B cell (primary cell): ENCODE measurements at regions not wholly inside any gene's neighbourhood (a gene's known extent, or its start where the extent isn't known, plus 50 kb on each side); places are given as distances from the start of the nearest gene placed in this dataset.

Experiments used
- ATAC-seq: fragments of 200-7000 bp; cut with Tn5 transposase; one replicate; pipeline ENCODE4 v1.10.0; 2021; ENCODE audit warnings: low read depth, mild to moderate bottlenecking, moderate number of reproducible peaks, moderate library complexity
- CTCF ChIA-PET: fragments of 350-600 bp; sonication (Branson Sonifier 250); formaldehyde crosslinking; loops from one replicate; lab custom pipeline; 2021; ENCODE audit warnings: antibody characterized with exemption, inconsistent platforms; lab: Charles Lee
- POLR2A ChIA-PET: fragments of 350-600 bp; sonication (Branson Sonifier 250); formaldehyde crosslinking; loops from one replicate; lab custom pipeline; 2021; ENCODE audit warnings: antibody characterized with exemption; lab: Charles Lee
- DNase-seq: peaks from one replicate; pipeline ENCODE4 v3.0.0; 2013
- H2AFZ ChIP-seq: 2 replicates; pipeline ENCODE4 v1.6.1; 2012; ENCODE audit warnings: mild to moderate bottlenecking, low read depth, low read length; ENCODE audit not compliant: insufficient read depth, poor library complexity, severe bottlenecking
- H3K27ac ChIP-seq, 2 donors: 1 replicate in 1 of 2; 2 replicates in 1 of 2; pipeline ENCODE4 v1.5.1; 2012 to 2013; ENCODE audit warnings: low read length in 2 of 2, mild to moderate bottlenecking in 2 of 2, moderate library complexity in 1 of 2
- H3K27me3 ChIP-seq, 4 experiments: fragments of 200-600 bp in 1 of 4; sonication (generic) in 1 of 4; replicated peaks in 1 of 4; 1 replicate in 2 of 4; 2 replicates in 2 of 4; pipeline versions ENCODE4 v1.6.1 to v1.7.0; 2013 to 2016; ENCODE audit warnings: low read length in 3 of 4, mild to moderate bottlenecking in 2 of 4, mixed read lengths in 1 of 4, moderate library complexity in 1 of 4; ENCODE audit not compliant: insufficient read depth in 4 of 4, control insufficient read depth in 3 of 4; ENCODE audit errors: control extremely low read depth in 1 of 4
- H3K36me3 ChIP-seq, 2 experiments: replicated peaks in 1 of 2; 1 replicate in 1 of 2; 2 replicates in 1 of 2; pipeline versions ENCODE4 v1.6.1 to v1.7.1; 2013; ENCODE audit warnings: low read length in 1 of 2; ENCODE audit not compliant: insufficient read depth in 2 of 2, control insufficient read depth in 1 of 2; ENCODE audit errors: control extremely low read depth in 1 of 2, extremely low read depth in 1 of 2
- H3K4me1 ChIP-seq, 2 donors: fragments of 200-600 bp in 1 of 2; sonication (generic) in 1 of 2; 1 replicate in 1 of 2; 2 replicates in 1 of 2; pipeline versions ENCODE4 v1.5.1 to v1.6.1; 2013 to 2017; ENCODE audit warnings: low read length in 2 of 2; ENCODE audit not compliant: control insufficient read depth in 2 of 2, insufficient read depth in 2 of 2
- H3K4me2 ChIP-seq: replicated peaks from 2 replicates; pipeline ENCODE3; 2012; ENCODE audit warnings: mild to moderate bottlenecking, low read depth, low read length; ENCODE audit not compliant: poor library complexity, severe bottlenecking
- H3K4me3 ChIP-seq, 5 experiments: fragments of 200-600 bp in 1 of 5; sonication (generic) in 1 of 5; 1 replicate in 3 of 5; 2 replicates in 2 of 5; pipeline versions ENCODE4 v1.5.1 to v1.7.0; 2011 to 2016; ENCODE audit warnings: low read length in 4 of 5, mild to moderate bottlenecking in 4 of 5, low read depth in 2 of 5, control low read depth in 1 of 5, moderate library complexity in 1 of 5; ENCODE audit not compliant: insufficient read depth in 1 of 5; ENCODE audit errors: control extremely low read depth in 1 of 5, extremely low read depth in 1 of 5
- H3K79me2 ChIP-seq: fragments of 200-600 bp; sonication (generic); one replicate; pipeline ENCODE4 v1.6.0; 2016; ENCODE audit warnings: low read length; ENCODE audit not compliant: control insufficient read depth, insufficient read depth
- H3K9ac ChIP-seq: fragments of 200-600 bp; sonication (generic); 2 replicates; pipeline ENCODE4 v1.6.1; 2017; ENCODE audit warnings: mild to moderate bottlenecking, low read length, moderate library complexity
- H3K9me3 ChIP-seq, 3 donors: one replicate each; pipeline versions ENCODE4 v1.6.1 to v1.7.1; 2013; ENCODE audit warnings: low read length in 2 of 3; ENCODE audit not compliant: control insufficient read depth in 2 of 3, insufficient read depth in 1 of 3; ENCODE audit errors: control extremely low read depth in 1 of 3
- H4K20me1 ChIP-seq: 2 replicates; pipeline ENCODE4 v1.6.0; 2012; ENCODE audit warnings: mild to moderate bottlenecking, low read length; ENCODE audit not compliant: insufficient read depth, control insufficient read depth, poor library complexity, severe bottlenecking
- H3K27ac Mint-ChIP-seq: one replicate; pipeline ENCODE4 v1.8.0; 2021; ENCODE audit warnings: mixed read lengths
- H3K27me3 Mint-ChIP-seq: one replicate; pipeline ENCODE4 v1.8.0; 2021; ENCODE audit warnings: mixed read lengths
- H3K4me1 Mint-ChIP-seq: one replicate; pipeline ENCODE4 v1.8.0; 2021; ENCODE audit warnings: mixed read lengths
- H3K4me3 Mint-ChIP-seq: one replicate; pipeline ENCODE4 v1.8.0; 2021; ENCODE audit warnings: mixed read lengths
- H3K9me3 Mint-ChIP-seq: one replicate; pipeline ENCODE4 v1.8.0; 2022; ENCODE audit warnings: mixed read lengths; ENCODE audit not compliant: insufficient read depth
- EZH2 ChIP-seq: IDR thresholded peaks from 2 replicates; pipeline ENCODE4 v1.6.1; 2012; ENCODE audit warnings: borderline replicate concordance, low read depth, mild to moderate bottlenecking, moderate library complexity, low read length; ENCODE audit not compliant: insufficient read depth, poor library complexity, severe bottlenecking
- WGBS: methylation state at CpG from one replicate; pipeline ENCODE4 v1.1.5; 2013; ENCODE audit warnings: missing lambda C conversion rate; ENCODE audit not compliant: insufficient coverage; 5-methylcytosine and 5-hydroxymethylcytosine counted together
- intact Hi-C: fragments of 100-400 bp; cut with micrococcal nuclease; formaldehyde crosslinking; loops from one replicate; pipeline ENCODE4 v1.10.0; 2022
- TF ChIP-seq, protein P1 (sequence below): fragments of 200-600 bp; IDR thresholded peaks from one replicate; pipeline ENCODE4 v1.8.0; 2022; ENCODE audit warnings: antibody characterized with exemption, mild to moderate bottlenecking

- Mint-ChIP-seq H3K27ac (no peak overlapping the region), H3K27me3 (no peaks in the 10 kb centered on the region), H3K4me3 (no peak overlapping the region), H3K4me1 (no peaks in the 10 kb centered on the region), H3K9me3 (peaks cover 2% of the 10 kb centered on the region)
- intact Hi-C loops = no loop called here
- H3K27ac ChIP-seq = no peak overlapping the region
- ChIA-PET POLR2A (no interaction called here), CTCF (no interaction called here)
- no peaks in the 10 kb centered on the region for H3K79me2 ChIP-seq
- WGBS = 64% methylated on average over 4 of the region's 6 CpGs
- no peak overlapping the region for H2AFZ ChIP-seq
- H3K9ac ChIP-seq = no peak overlapping the region
- no peak overlapping the region for H3K4me2 ChIP-seq
- ATAC-seq (no peak), DNase-seq (no peak)
- TF ChIP-seq, protein P1, sequence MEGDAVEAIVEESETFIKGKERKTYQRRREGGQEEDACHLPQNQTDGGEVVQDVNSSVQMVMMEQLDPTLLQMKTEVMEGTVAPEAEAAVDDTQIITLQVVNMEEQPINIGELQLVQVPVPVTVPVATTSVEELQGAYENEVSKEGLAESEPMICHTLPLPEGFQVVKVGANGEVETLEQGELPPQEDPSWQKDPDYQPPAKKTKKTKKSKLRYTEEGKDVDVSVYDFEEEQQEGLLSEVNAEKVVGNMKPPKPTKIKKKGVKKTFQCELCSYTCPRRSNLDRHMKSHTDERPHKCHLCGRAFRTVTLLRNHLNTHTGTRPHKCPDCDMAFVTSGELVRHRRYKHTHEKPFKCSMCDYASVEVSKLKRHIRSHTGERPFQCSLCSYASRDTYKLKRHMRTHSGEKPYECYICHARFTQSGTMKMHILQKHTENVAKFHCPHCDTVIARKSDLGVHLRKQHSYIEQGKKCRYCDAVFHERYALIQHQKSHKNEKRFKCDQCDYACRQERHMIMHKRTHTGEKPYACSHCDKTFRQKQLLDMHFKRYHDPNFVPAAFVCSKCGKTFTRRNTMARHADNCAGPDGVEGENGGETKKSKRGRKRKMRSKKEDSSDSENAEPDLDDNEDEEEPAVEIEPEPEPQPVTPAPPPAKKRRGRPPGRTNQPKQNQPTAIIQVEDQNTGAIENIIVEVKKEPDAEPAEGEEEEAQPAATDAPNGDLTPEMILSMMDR = no peak
- no peak for TF ChIP-seq EZH2
- H4K20me1 ChIP-seq = no peaks in the 10 kb centered on the region
- H3K36me3 ChIP-seq = no peaks in the 10 kb centered on the region
- no peak overlapping the region for H3K4me3 ChIP-seq
- no peaks in the 10 kb centered on the region for H3K9me3 ChIP-seq
- no peaks in the 10 kb centered on the region for H3K27me3 ChIP-seq
- no peaks in the 10 kb centered on the region for H3K4me1 ChIP-seq
Measured at GRCh38 chr20:41861772-41862422, 243.7 kb upstream of the CHD6 start.

DNA sequence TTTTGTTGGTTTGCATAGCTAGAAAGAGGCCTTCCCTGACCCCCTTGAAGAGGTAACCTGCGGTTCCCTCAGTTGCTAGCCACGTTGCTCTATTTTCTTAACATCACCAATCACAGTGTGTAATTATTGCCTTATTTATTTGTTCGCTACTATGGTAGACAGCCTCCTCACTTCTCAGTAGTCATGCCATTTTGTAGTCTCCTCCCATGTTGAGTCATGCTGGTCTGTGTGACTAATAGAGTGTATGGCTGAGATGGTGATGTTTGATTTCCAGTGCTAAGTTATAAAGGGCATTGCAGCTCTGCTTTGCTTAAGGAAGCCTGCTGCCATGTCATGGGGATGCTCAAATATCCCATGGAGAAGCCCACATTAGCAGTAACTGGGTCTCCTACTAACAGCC, 236.6 kb upstream of the CHD6 start:
- intact Hi-C loops = no loop called here
- Mint-ChIP-seq H3K27ac (no peak overlapping the region), H3K4me1 (no peaks in the 10 kb centered on the region), H3K9me3 (peaks cover 5% of the 10 kb centered on the region), H3K27me3 (peaks cover 15% of the 10 kb centered on the region), H3K4me3 (no peak overlapping the region)
- Histone ChIP-seq H3K9ac (no peak overlapping the region), H3K4me1 (no peaks in the 10 kb centered on the region), H4K20me1 (no peaks in the 10 kb centered on the region), H3K4me3 (no peak overlapping the region), H3K4me2 (no peak overlapping the region), H2AFZ (no peak overlapping the region), H3K9me3 (peaks cover 0 to 1% (median 0%) of the 10 kb centered on the region in 3 donors), H3K36me3 (no peaks in the 10 kb centered on the region), H3K79me2 (no peaks in the 10 kb centered on the region), H3K27ac (no peak overlapping the region), H3K27me3 (no peaks in the 10 kb centered on the region)
- CTCF ChIA-PET = no interaction called here
- TF ChIP-seq EZH2 = no peak
- TF ChIP-seq, protein P1 = no peak
- DNase-seq = no peak
- POLR2A ChIA-PET = no interaction called here
- no CpG with 5 or more reads among the region's 3 CpGs for WGBS
- no peak for ATAC-seq
